Activated effector memory CD4-positive, alpha-beta T cell treated with anti-CD3 and anti-CD28 coated beads, Interleukin-2, amount 50 U/mL, for 16 hours (primary cell): ENCODE measurements at regions not wholly inside any gene's neighbourhood (a gene's known extent, or its start where the extent isn't known, plus 50 kb on each side); places are given as distances from the start of the nearest gene placed in this dataset.
"Not testable (repeated sequence)": the region's sequence is repeated elsewhere in the genome, so short reads cannot be mapped to it uniquely, and the experiment has no call there.

Experiments used
- DNase-seq: peaks from one replicate; pipeline ENCODE4 v3.0.0-alpha.2; 2020

GRCh38 chr6:166877906-166878305, 78.4 kb downstream of the RNASET2 start:
- no peak for DNase-seq

DNA sequence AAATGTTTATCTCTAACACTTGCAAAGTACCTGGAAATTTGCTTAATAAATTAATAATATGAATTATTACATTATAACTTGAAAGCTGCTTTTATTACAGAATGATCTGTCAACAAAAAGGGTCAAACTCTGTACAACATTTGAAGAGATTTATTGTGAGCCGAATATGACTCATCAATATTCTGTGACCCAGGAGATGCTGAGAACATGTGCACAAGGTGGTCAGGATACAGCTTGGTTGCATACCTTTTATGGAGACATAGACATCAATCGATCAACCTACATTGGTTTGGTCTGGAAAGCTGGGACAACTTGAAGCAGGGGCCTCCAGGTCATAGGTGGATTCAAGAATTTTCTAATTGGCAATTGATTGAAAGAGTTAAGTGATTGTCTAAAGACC, 79.0 kb downstream of the RNASET2 start:
- DNase-seq, result no peak

- no peak for DNase-seq
These were observed 83.8 kb downstream of the RNASET2 start for GRCh38 chr6:166872531-166873009.

- DNase-seq, result no peak
These were observed 85.6 kb downstream of the RNASET2 start for GRCh38 chr6:166870602-166871208.

- no peak for DNase-seq
These were observed 89.3 kb downstream of the RNASET2 start for GRCh38 chr6:166866839-166867637.

GRCh38 chr6:166864333-166864732, 92.0 kb downstream of the RNASET2 start:
- no peak for DNase-seq

DNA sequence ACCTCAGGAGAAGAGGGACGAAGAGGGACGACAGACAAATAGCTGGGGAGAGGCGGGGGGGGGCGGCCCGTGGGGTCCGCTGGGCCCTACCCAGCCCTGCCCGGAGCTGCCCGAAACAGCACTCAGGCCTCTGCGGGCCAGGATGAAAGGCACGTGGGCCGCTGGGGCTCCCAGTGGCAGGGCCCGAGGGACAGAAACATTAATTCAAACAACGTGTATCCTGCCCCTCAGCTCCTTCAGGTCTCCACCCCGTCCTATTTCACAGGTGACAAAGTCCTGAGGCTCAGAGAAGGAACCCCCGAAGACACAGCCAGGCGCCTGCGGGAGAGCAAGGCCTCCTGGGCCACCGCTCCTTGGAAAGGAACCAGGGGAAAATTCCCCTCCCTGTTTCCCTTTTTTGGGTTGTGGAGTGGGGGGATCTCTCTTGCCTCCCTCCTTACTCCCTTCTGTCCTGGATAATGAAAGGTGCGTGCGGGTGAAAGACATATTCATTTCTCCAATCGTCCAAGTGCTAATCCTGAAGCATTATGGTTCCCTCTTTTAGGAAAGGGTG, 93.3 kb downstream of the RNASET2 start:
- DNase-seq, result no peak

DNA sequence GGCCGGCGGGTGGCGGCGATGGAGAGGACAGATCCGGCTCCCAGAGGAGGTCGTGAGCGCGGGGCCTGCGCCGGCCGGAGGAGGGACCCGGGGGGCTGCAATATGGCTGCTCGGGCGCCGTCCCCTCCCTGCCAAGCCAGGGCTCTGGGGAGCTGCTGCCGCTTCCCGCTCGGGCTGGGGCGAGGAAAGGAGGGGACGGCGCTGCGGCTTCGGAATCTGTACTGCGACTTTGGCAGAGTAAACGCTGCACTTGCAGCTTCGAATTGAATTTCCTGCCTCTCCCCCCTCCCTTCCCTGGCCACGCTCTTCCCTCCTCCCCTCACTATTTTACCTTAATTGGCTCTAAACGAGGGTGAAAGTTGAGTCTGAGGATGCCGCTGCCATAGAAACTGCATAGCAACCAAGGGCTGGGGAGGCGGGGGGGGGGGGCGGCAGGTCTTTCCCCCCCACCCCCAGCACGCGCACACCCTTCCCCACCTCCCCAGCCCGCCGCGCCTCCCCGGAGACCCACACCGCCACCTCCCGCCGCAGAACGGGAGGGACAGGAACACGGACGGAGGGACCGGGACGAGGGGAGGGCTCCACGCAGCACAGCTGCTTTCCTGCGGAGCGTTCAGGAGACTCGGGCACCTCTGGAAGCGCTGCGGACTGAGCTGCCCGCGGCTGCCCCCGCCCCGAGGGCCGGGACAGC, 93.9 kb downstream of the RNASET2 start:
- DNase-seq, result peak; percentile 75

DNA sequence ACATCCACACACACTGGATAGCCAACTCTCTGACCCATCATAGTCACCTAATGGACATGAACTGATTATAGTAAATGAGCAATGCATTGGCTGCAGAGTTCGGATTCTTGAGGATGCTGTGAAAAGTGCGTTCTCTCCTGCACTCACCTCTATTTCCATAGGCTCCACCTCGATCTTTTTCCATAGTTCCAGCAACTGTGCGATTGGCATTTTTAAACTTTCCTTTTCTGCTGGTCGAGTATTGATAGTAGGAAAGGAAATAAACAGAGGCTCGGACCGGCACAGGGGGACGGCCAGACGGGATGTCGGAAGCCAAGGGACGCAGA, 94.4 kb downstream of the RNASET2 start:
- no peak for DNase-seq

GRCh38 chr6:166861304-166861703, 95.0 kb downstream of the RNASET2 start:
- no peak for DNase-seq

DNA sequence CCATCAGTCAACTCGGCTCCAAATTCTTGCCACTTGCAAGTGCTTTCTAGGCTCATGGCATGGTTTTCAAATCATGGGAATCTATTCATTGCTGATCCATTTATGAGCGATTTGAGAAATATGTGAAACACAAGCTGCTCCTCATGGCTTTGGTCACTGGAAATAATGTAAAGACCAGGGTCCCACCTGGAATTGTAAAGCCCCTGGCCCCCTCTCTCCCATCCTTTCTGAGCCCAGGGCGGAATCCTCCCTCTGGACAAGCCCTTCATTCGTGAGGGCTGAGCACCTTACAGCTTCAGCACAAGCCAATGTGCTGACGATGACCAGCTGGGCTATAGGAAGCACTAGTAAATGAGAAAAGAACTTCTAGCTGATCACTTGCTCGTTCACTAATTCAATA, 96.0 kb downstream of the RNASET2 start:
- no peak for DNase-seq

DNA sequence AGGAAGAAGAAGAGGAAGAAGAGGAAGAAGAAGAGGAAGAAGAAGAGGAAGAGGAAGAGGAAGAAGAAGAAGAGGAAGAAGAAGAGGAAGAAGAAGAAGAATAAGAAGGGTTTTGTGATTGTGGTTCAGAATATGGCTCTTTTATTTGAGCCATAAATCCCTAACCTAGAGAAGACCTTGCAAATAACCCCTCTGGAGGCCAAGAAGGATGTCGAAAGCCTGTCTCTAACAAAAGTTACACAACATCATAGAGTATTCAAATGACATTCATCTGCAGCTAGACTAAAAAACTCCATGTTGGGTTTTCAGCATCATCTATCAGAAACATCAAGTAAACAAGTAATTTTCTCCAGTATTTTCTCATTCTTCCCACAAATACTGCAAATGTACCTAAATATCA, 100.9 kb downstream of the RNASET2 start:
- DNase-seq, result no peak

DNA sequence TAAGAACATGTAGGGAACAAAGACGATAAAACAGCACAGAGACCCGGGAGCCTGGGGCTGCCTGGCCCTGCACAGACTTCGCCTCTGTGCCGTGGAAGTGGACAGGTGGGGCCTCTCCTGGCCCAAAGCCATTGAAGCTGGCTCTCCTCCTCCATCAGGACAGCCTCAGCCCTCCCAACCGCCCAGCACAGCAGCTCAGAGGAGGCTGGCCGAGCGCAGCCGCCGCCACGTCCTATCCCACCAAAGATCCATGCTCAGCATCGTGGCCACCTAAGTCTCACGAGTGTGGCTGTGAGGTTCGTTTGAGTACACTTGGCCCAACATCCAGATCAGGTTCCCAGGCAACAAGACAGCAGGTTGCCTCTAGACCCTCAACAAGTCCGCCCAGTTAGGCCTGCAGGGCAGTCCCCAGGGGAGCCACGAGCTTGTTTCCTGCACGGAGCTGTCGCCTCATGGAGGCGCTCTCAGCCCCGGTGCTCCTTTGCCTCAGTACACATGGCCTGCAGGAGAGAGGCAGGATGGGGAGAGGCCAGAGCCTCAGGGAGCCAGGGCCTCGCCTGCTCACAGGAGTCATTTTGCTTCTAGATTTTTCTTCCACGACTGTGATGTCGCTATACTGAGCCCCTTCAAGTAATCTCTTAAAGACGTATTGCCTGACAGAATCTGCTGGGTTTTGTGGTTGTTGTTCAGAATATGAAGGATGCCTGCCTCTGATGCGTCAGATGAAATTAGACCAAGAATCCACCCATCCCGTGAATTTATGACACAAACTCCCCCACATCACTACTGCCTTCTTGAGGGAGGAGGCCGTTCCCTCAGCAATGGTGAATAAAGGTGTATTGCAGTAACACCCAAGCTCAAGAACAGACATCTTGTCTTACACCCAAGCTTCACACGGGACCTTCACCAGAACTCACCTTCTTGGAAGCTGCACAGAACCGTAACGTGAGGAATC, 102.7 kb downstream of the RNASET2 start:
- DNase-seq, result no peak

- no peak for DNase-seq
These were observed 103.8 kb downstream of the RNASET2 start for GRCh38 chr6:166852451-166852975.

DNA sequence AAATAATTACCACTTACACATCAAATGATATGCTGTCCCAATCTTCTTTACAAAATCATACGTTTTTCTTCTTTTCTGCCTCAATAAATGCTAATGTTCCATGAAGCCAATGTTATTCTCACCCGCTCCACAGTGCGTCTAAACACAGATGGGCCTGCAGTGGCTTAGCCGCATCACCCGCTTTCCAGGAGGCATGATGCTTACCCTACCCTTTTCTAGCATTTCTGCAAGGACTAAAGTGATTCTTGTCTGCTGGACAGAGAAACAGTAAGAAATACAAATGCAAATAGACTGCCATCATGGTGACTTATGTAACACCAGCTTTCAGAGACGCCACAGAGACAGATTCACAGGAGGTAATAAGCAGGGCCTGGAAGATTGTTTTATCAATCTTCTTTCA, 104.4 kb downstream of the RNASET2 start:
- DNase-seq, result no peak

- no peak for DNase-seq
These were observed 104.9 kb downstream of the RNASET2 start for GRCh38 chr6:166851426-166851825.

- no peak for DNase-seq
These were observed 105.7 kb downstream of the RNASET2 start for GRCh38 chr6:166850677-166851076.

DNA sequence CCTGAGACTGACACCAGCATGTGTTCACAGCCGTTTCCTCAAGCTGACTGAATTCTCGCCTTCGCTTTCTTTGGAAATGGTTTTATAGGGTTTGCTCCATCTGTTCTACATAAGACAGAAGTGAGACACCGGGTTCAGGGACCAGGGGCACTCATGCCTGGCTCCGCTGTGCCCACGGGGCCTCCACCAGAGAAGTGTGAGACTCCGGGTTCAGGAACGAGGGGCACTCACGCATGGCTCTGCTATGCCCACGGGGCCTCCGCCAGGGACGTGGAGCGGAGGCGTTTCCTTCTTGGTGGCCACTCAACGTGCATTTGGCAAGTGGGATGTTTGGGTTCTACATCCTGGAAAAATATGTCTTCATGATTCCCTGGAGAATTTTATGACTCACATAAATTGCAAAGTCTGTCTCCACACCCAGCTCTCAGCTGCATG, 106.6 kb downstream of the RNASET2 start:
- DNase-seq, result no peak

- no peak for DNase-seq
These were observed 107.2 kb downstream of the RNASET2 start for GRCh38 chr6:166848979-166849748.

DNA sequence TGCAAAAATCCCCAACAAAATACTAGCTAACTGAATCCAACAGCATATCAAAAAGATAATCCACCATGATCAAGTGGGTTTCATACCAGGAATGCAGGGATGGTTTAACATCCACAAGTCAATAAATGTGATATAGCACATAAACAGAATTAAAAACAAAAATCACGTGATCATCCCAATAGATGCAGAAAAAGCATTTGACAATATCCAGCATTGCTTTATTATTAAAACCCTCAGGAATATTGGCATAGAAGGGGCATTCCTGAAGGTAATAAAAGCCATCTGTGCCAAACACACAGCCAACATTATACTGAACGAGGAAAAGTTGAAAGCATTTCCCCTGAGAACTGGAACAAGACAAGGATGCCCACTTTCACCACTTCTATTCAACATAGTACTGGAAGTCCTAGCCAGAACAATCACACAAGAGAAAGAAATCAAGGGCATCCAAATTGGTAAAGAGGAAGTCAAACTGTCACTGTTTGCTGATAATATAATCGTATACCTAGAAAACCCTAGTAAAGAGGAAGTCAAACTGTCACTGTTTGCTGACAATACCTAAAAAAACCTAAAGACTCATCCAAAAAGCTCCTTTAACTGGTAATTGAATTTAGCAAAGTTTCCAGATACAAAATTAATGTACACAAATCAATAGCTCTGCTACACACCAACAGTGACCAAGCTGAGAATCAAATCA, 109.8 kb downstream of the RNASET2 start:
- not testable (repeated sequence) for DNase-seq

- DNase-seq, result no peak
These were observed 113.7 kb downstream of the RNASET2 start for GRCh38 chr6:166842607-166843006.
